ENCODE measurements at regions not wholly inside any gene's neighbourhood (a gene's known extent, or its start where the extent isn't known, plus 50 kb on each side); places are given as distances from the start of the nearest gene placed in this dataset.

DNA sequence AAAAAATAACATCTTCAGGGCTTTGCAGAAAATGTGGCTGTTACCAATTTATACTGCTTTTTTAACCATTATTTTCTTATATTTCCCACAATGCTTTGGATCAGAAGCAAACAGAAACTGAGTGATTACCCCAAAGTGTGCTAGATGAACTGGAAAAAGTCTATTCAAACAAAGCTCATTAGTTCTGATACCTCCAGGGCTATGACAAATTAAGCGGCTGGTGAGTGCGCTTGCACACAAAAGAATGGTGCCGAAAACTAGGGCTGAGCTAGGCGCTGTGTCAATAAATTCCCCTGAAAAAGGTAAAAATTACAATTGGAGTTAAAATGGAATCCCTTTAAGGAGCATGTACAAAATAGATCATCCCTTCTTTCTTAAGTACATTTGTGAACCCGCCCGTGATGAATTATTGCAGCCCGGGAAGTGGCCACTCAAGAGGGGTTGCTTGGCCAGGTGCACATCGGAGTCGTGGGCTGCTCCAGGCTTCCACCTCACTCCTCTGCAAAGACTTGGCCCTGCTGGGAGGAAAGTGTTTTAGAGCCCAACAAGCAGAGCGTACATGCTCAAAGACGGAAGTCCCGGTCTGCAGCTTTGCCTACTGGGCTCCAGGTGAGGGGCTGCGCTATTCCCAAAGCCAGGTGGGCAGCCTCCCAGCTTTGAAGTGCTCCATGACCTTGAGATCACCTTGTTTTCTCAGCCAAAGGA is 164.0 kb upstream of the ZNF507 start:
- H3K36me3 ChIP-seq (ENCODE audit: control insufficient read depth, low read depth, low read length): no peaks in the 10 kb centered on the region
- no peaks in the 10 kb centered on the region for H3K4me1 ChIP-seq (ENCODE audit: control insufficient read depth, low read depth, low read length)
- H3K4me3 ChIP-seq (ENCODE audit: low read length): no peak overlapping the region
- H3K27ac ChIP-seq (ENCODE audit: low read length): no peak overlapping the region
- no peak overlapping the region for H3K9ac ChIP-seq (ENCODE audit: low read length)
- H3K9me3 ChIP-seq (ENCODE audit: control insufficient read depth, low read depth, low read length): no peaks in the 10 kb centered on the region
- no peaks in the 10 kb centered on the region for H3K27me3 ChIP-seq (ENCODE audit: control insufficient read depth, insufficient read depth, low read length)

DNA sequence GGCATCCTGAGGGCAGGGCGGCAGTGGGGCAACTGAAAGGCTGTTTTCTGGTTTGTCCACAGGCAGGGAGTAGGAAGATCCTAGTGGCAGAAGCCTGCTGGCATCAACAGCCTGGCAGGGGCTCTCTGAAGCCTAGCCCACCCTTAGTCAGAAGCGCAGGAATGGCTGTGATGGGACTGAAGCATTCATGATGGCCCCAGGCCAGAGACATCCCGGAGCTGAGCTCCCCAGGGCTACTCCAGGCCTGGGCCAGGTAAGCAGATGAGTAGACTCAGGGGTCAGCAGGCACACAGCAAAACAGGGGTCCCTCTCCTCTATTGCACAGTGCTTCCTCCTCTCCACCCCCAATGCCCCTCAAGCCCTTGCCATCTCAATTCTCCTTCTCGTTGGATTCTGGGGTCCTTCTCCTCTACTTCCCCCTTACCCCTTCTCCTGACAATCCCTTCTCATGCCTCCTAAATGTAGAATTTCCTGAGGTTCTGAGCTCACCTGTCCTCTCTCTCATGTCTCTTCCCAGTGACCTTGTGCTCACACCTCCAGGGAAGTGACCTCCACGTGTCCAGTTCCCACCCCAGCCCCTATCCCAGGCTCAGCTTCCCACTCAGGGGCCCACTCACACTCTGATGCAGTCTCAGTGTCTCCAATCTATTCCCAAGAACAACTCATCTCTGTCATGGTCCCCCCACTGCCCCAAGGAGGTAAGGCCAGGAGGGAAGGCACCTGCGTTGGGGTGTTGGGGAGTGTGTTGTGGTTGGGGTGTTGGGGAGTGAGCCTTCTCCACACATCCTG is 158.7 kb upstream of the ZNF507 start:
- no peaks in the 10 kb centered on the region for H3K36me3 ChIP-seq (ENCODE audit: control insufficient read depth, low read depth, low read length)
- no peak overlapping the region for H3K4me3 ChIP-seq (ENCODE audit: low read length)
- no peaks in the 10 kb centered on the region for H3K9me3 ChIP-seq (ENCODE audit: control insufficient read depth, low read depth, low read length)
- H3K27ac ChIP-seq (ENCODE audit: low read length): no peak overlapping the region
- H3K9ac ChIP-seq (ENCODE audit: low read length): no peak overlapping the region
- no peaks in the 10 kb centered on the region for H3K4me1 ChIP-seq (ENCODE audit: control insufficient read depth, low read depth, low read length)
- H3K27me3 ChIP-seq (ENCODE audit: control insufficient read depth, insufficient read depth, low read length): no peaks in the 10 kb centered on the region

DNA sequence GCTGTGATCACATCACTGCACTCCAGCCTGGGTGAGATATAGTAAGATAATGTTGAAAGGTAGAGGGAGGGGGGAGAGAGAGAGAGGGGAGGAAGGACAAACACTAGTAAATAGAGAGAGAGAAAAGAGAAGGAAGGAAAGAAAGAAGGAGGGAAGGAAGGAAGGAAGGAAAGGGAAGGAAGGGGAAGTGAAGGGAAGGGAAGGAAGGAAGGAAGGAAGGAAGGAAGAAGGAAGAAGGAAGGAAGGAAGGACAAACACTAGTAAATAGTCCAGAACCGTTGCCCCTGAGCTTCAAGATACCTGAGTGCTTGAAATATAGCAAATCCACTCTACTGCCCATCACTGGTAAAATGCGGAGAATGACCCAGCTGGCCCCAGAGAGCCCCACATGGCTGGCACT is 156.5 kb upstream of the ZNF507 start:
- H3K9ac ChIP-seq (ENCODE audit: low read length): no peak overlapping the region
- no peak overlapping the region for H3K4me3 ChIP-seq (ENCODE audit: low read length)
- H3K27ac ChIP-seq (ENCODE audit: low read length): no peak overlapping the region
- no peaks in the 10 kb centered on the region for H3K4me1 ChIP-seq (ENCODE audit: control insufficient read depth, low read depth, low read length)
- no peaks in the 10 kb centered on the region for H3K27me3 ChIP-seq (ENCODE audit: control insufficient read depth, insufficient read depth, low read length)
- H3K9me3 ChIP-seq (ENCODE audit: control insufficient read depth, low read depth, low read length): no peaks in the 10 kb centered on the region
- H3K36me3 ChIP-seq (ENCODE audit: control insufficient read depth, low read depth, low read length): no peaks in the 10 kb centered on the region

DNA sequence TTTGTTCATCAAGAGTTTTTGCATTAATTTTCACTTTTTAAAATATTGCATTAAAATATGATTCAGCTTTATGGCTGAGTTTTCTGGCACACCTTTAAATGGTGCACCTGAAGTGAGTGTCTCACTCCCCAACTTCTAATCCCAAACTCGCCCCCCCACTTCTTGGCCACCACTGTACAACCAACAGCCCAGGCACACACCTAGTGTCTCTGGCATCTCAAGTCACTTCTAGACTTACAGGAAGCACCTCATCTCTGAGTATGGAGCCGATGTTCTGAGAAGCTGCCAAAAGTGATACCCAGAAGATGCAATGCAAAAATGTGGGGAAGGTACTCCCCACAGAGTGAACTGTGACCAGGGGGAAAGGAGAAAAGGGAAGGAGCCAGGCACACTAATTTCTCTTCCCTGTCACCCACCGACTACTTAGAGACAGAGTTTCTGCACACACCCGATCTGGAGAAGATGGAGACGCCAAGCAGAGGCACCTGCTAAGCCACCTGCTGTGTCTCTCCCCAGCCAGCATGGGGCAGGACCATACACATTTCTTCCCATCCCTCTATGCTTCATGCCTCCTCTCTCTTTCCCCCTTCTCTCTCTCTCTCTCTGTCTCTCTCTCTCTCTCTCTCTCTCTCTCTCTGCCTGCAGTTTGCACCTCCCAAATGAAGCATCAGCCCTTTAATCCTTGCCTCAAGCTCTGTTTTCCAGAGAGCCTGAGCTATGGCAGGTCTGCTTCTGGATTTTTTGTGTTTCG is 155.3 kb upstream of the ZNF507 start:
- Histone ChIP-seq H3K27ac (ENCODE audit: low read length) (no peak overlapping the region), H3K4me1 (ENCODE audit: control insufficient read depth, low read depth, low read length) (no peaks in the 10 kb centered on the region), H3K27me3 (ENCODE audit: control insufficient read depth, insufficient read depth, low read length) (no peaks in the 10 kb centered on the region)

DNA sequence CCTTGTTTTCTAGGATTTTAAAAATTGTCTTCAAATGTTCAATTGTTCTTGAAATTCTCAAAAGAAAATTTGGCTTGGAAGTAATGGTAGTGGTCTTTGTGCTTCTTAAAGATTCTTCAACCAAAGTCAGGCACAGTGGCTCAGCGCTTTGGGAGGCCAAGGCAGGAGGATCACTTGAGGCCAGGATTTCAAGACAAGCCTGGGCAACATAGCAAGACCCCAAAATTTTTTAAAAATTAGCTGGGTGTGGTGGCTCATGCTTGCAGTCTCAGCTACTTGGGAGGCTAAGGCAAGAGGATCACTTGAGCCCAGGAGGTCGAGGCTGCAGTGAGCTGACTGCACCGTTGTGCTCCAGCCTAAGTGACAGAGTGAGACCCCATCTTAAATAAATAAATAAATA is 153.5 kb upstream of the ZNF507 start:
- Histone ChIP-seq H3K27me3 (ENCODE audit: control insufficient read depth, insufficient read depth, low read length) (no peaks in the 10 kb centered on the region), H3K9me3 (ENCODE audit: control insufficient read depth, low read depth, low read length) (no peaks in the 10 kb centered on the region), H3K4me3 (ENCODE audit: low read length) (no peak overlapping the region), H3K9ac (ENCODE audit: low read length) (no peak overlapping the region), H3K27ac (ENCODE audit: low read length) (no peak overlapping the region), H3K36me3 (ENCODE audit: control insufficient read depth, low read depth, low read length) (no peaks in the 10 kb centered on the region), H3K4me1 (ENCODE audit: control insufficient read depth, low read depth, low read length) (no peaks in the 10 kb centered on the region)

More for the DNA sequence above, 155.3 kb upstream of the ZNF507 start:
- H3K36me3 ChIP-seq (ENCODE audit: control insufficient read depth, low read depth, low read length): no peaks in the 10 kb centered on the region
- no peaks in the 10 kb centered on the region for H3K9me3 ChIP-seq (ENCODE audit: control insufficient read depth, low read depth, low read length)
- no peak overlapping the region for H3K9ac ChIP-seq (ENCODE audit: low read length)
- no peak overlapping the region for H3K4me3 ChIP-seq (ENCODE audit: low read length)

DNA sequence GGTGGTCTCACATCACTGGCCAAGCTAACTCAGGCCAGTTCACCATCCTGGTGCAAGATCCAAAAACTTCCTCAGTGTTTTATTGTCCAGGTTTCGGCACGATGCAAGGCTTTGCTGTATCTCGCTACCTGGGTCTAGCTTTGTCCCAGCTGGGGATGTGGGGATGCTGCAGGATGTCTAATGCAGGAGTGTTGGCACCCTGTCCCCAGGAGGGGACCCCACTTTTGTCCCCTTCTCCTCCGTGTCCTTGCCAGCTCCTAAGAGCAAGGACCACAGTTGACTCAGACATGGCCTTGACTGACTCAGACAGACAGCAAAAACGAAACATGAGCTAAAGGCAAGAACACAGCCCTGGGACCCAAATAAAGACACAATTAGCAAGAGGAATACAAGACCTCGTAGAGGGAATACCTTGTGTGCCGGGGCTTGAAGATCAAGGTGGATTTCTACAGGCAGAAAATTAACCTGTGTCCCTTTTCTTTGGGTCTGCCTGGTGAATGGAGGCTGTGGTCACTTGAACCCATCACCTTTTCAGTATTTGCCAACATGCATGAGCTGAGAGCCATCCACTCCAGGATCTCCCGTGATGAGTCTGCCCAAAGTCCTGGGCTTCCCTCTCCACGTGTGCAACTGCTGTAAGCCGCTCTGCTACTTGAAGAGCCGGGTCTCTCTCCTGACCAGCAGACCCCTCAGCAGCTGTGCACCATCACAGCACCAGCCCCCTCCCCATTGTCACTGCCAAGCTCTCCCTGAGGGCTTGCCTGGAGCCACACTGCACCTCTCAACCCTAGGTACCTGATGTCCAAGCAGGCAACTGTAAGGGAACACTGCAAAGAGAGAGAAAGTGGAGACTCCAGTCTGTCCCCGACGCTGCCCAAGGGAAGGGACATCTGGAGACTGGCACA is 149.5 kb upstream of the ZNF507 start:
- Histone ChIP-seq H3K9me3 (ENCODE audit: control insufficient read depth, low read depth, low read length) (no peaks in the 10 kb centered on the region), H3K4me1 (ENCODE audit: control insufficient read depth, low read depth, low read length) (no peaks in the 10 kb centered on the region), H3K4me3 (ENCODE audit: low read length) (no peak overlapping the region), H3K27me3 (ENCODE audit: control insufficient read depth, insufficient read depth, low read length) (no peaks in the 10 kb centered on the region), H3K9ac (ENCODE audit: low read length) (no peak overlapping the region), H3K27ac (ENCODE audit: low read length) (no peak overlapping the region), H3K36me3 (ENCODE audit: control insufficient read depth, low read depth, low read length) (no peaks in the 10 kb centered on the region)

DNA sequence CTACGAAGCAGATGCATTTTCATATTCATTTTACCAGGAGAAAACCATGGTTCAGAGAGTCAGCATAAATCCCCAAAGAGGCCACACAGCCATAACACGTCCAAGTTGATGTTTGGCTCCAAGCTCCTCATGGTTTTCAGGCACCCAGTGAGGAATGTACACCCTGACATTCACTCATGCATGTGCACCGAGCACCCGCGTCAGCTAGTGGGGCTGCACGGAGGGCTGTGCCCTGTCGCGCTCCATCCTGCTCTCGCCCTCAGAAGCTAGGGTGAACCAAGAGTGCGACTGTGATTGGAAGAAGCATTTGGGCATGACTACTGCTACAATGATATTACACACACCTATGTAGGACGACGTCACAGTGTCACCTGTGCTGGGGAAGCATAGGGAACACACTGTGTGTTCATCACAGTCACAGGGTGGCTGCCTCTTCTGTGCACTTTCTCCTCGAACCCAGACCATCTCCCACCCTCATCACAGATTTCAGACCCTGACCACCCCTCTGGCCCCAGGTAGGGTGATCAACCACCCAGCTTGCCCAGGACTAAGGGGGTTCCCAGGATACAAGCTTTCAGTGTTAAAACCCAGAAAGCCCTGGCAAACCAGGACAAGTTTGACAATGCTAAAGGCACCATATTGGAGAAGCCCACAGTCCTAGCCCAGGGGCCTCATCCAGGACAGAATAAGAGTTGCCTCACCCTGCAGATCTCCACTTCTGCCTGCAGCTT is 148.6 kb upstream of the ZNF507 start:
- Histone ChIP-seq H3K27me3 (ENCODE audit: control insufficient read depth, insufficient read depth, low read length) (no peaks in the 10 kb centered on the region), H3K9me3 (ENCODE audit: control insufficient read depth, low read depth, low read length) (no peaks in the 10 kb centered on the region), H3K4me1 (ENCODE audit: control insufficient read depth, low read depth, low read length) (no peaks in the 10 kb centered on the region), H3K4me3 (ENCODE audit: low read length) (no peak overlapping the region), H3K9ac (ENCODE audit: low read length) (no peak overlapping the region), H3K36me3 (ENCODE audit: control insufficient read depth, low read depth, low read length) (no peaks in the 10 kb centered on the region), H3K27ac (ENCODE audit: low read length) (no peak overlapping the region)

DNA sequence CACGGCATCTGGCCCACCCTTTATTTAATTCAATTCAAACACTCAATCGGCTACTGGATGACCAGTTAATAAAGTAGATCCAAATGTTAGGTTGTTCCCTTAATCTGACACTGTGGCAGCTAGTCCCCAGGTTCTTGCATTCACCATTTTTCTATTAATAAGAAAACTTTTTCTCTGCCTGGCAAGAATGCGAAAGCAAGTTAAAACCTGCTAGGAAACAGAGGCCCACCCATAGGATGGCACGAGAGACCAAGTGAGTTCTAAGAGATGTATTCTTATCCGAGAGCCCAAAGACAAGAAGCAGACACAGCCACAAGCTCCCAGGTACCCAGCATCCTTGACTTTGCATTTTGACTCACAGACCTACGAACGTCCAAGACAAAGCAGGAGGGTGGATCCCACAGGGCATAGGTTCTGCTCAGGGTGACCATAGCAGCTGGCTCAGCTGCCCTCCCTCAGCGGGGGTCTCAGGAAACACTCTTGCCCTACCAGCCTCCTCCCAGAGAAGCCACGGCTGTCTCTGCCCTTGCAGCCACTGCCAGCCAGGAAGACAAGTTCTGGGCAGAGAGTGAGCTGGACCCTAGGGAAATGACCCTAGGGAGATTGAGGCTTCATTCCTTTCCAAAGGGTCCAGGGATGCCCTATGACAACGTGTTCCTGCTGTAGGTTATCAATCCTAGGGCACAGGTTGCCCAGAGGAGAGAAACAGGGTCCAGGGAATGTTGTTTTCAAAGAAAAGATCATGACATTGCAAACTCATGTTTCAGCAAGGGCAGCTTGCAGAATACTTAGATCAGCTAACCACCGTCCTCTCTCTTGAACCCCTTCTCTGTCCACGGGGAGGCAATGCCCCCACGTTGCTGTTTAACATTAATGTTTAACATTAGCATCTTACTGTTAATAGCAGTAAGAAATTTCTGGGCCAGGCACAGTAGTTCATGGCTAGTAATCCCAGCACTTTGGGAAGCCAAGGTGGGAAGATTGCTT is 147.2 kb upstream of the ZNF507 start:
- Histone ChIP-seq H3K9me3 (ENCODE audit: control insufficient read depth, low read depth, low read length) (no peaks in the 10 kb centered on the region), H3K9ac (ENCODE audit: low read length) (no peak overlapping the region), H3K4me3 (ENCODE audit: low read length) (no peak overlapping the region), H3K27ac (ENCODE audit: low read length) (no peak overlapping the region), H3K4me1 (ENCODE audit: control insufficient read depth, low read depth, low read length) (no peaks in the 10 kb centered on the region), H3K27me3 (ENCODE audit: control insufficient read depth, insufficient read depth, low read length) (no peaks in the 10 kb centered on the region), H3K36me3 (ENCODE audit: control insufficient read depth, low read depth, low read length) (no peaks in the 10 kb centered on the region)

DNA sequence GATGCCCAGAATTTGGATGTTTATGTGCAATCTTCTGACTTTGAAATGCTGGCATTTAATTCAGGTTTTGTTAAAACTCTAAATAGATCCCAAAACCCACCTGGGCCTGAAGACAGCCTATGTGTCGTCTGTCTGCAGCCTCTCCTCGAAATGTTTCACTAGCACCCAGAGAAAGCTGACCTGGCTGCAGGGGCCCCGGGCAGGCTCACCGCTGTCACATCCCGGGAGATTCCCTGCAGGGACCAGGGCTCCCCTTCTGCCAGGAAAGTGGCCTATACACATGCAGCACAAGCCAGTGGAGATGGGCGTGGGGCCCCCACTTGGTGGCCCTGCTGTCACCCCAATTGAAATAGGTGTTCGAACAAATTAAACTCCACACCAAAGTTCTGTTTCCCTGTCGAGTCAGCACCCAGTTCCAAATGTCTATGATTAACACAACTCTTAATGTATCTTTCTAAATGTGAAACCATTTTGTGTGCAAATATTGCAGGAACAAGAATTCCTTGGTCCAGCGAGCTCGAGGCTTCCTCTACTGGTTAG is 145.8 kb upstream of the ZNF507 start:
- no peaks in the 10 kb centered on the region for H3K36me3 ChIP-seq (ENCODE audit: control insufficient read depth, low read depth, low read length)
- no peaks in the 10 kb centered on the region for H3K9me3 ChIP-seq (ENCODE audit: control insufficient read depth, low read depth, low read length)
- H3K27me3 ChIP-seq (ENCODE audit: control insufficient read depth, insufficient read depth, low read length): no peaks in the 10 kb centered on the region
- H3K9ac ChIP-seq (ENCODE audit: low read length): no peak overlapping the region
- no peak overlapping the region for H3K27ac ChIP-seq (ENCODE audit: low read length)
- H3K4me3 ChIP-seq (ENCODE audit: low read length): no peak overlapping the region
- H3K4me1 ChIP-seq (ENCODE audit: control insufficient read depth, low read depth, low read length): no peaks in the 10 kb centered on the region
